ENCODE measurements at regions not wholly inside any gene's neighbourhood (a gene's known extent, or its start where the extent isn't known, plus 50 kb on each side); places are given as distances from the start of the nearest gene placed in this dataset.

GRCh38 chr15:93167291-93167690, 78.3 kb upstream of the RGMA start:
- no peak for TF ChIP-seq JUNB (CRISPR knock-in tag; conservative IDR thresholded peaks at IDR 0.05)
- no peak for TF ChIP-seq ESRRA (IDR thresholded peaks at IDR 0.05; ENCODE audit: borderline replicate concordance, low read depth)
- no peak for TF ChIP-seq TBL1XR1 (IDR thresholded peaks at IDR 0.05; ENCODE audit: low read length in 2 of 2)
- TF ChIP-seq YY1 (IDR thresholded peaks at IDR 0.05; ENCODE audit: borderline replicate concordance in 1 of 3, control insufficient read depth in 1 of 3, extremely low read depth in 1 of 3, insufficient read depth in 3 of 3, insufficient read length in 1 of 3, insufficient replicate concordance in 2 of 3, low read depth in 1 of 3, low read length in 2 of 3): no peak
- no peak for TF ChIP-seq NR3C1 (CRISPR knock-in tag; IDR thresholded peaks at IDR 0.05)

Data from K562 (cell line).